K562 (cell line): ENCODE measurements at regions not wholly inside any gene's neighbourhood (a gene's known extent, or its start where the extent isn't known, plus 50 kb on each side); places are given as distances from the start of the nearest gene placed in this dataset.

Experiments
- ATAC-seq: fragments of 200-7000 bp; cut with Tn5 transposase; 3 replicates; pipeline ENCODE4 v1.9.1; 2020; ENCODE audit warnings: moderate library complexity
- BruUV-seq: library from RNA; stranded (reverse); fragments of 400-500 nt; replicated peaks from 2 replicates; lab custom pipeline; 2021; lab: Mats Ljungman, UMichigan
- CTCF ChIA-PET: fragments of 300-600 bp; formaldehyde crosslinking; extraction: SDS; loops from one replicate; lab custom pipeline; 2021; ENCODE audit warnings: low intra/inter-chr PET ratio; lab: Yijun Ruan, JAX
- POLR2A ChIA-PET: fragments of 300-600, 350-650 bp; sonication (Branson Sonifier 250); formaldehyde crosslinking; extraction: SDS; loops from one replicate; lab custom pipeline; 2021; ENCODE audit warnings: antibody characterized with exemption, inconsistent platforms; lab: Yijun Ruan, JAX
- DNase-seq, 4 experiments: peaks; one replicate each; pipeline versions ENCODE4 v3.0.0 to v3.0.0-alpha.2; 2011 to 2018; ENCODE audit warnings: low spot score in 3 of 4, mixed read lengths in 3 of 4; ENCODE audit errors: extremely low read depth in 1 of 4
- FAIRE-seq: peaks from 2 replicates; lab custom pipeline; 2011; peaks lifted over from hg19 to GRCh38; lab: Jason Lieb, UNC
- H2AFZ ChIP-seq: 2 replicates; pipeline ENCODE4 v1.6.0; 2011; ENCODE audit warnings: low read depth, low read length, control low read depth, inconsistent platforms
- H3K27ac ChIP-seq: fragments of 200-600 bp; 3 replicates; pipeline ENCODE4 v1.8.0; 2011; ENCODE audit warnings: low read depth, mild to moderate bottlenecking, control low read depth, inconsistent platforms, low read length, moderate library complexity, mixed read lengths; ENCODE audit errors: extremely low read depth
- H3K27me3 ChIP-seq, 2 experiments: fragments of 300-600 bp in 1 of 2; 2 replicates in 1 of 2; 3 replicates in 1 of 2; pipeline versions ENCODE4 v1.6.0 to v1.8.0; 2011; ENCODE audit warnings: inconsistent platforms in 2 of 2, low read length in 2 of 2, mild to moderate bottlenecking in 1 of 2, mixed read lengths in 1 of 2, moderate library complexity in 1 of 2; ENCODE audit not compliant: control insufficient read depth in 2 of 2, insufficient read depth in 2 of 2
- H3K36me3 ChIP-seq: fragments of 300-600 bp; 3 replicates; pipeline ENCODE4 v1.8.0; 2011; ENCODE audit warnings: mild to moderate bottlenecking, low read length, inconsistent platforms; ENCODE audit not compliant: control insufficient read depth, insufficient read depth
- H3K4me1 ChIP-seq, 2 experiments: fragments of 200-600 bp in 1 of 2; replicated peaks in 1 of 2; 2 replicates in 1 of 2; 3 replicates in 1 of 2; pipeline versions ENCODE4 v1.5.1 to v1.8.0; 2011; ENCODE audit warnings: inconsistent platforms in 2 of 2, low read length in 2 of 2, mild to moderate bottlenecking in 1 of 2, mixed read lengths in 1 of 2, moderate library complexity in 1 of 2; ENCODE audit not compliant: control insufficient read depth in 2 of 2, insufficient read depth in 2 of 2
- H3K4me2 ChIP-seq: 2 replicates; pipeline ENCODE4 v1.6.1; 2011; ENCODE audit warnings: low read length, control low read depth, inconsistent platforms, mixed read lengths; ENCODE audit not compliant: insufficient read depth
- H3K4me3 ChIP-seq: fragments of 200-600 bp; sonication (generic), shearing (Covaris generic); 2 replicates; pipeline ENCODE4 v1.5.1; 2016; ENCODE audit warnings: control low read depth, inconsistent platforms
- H3K79me2 ChIP-seq: fragments of 200-600 bp; 3 replicates; pipeline ENCODE4 v1.8.0; 2011; ENCODE audit warnings: low read length, inconsistent platforms; ENCODE audit not compliant: control insufficient read depth, insufficient read depth
- H3K9ac ChIP-seq, 2 experiments: 2 replicates each; pipeline versions ENCODE4 v1.6.0 to v1.6.1; 2011; ENCODE audit warnings: low read depth in 2 of 2, low read length in 2 of 2, control low read depth in 1 of 2, inconsistent platforms in 1 of 2, mild to moderate bottlenecking in 1 of 2, mixed read lengths in 1 of 2; ENCODE audit not compliant: insufficient read depth in 1 of 2
- H3K9me1 ChIP-seq: one replicate; pipeline ENCODE4 v1.6.0; 2011; ENCODE audit warnings: inconsistent platforms, mild to moderate bottlenecking, low read length, moderate library complexity; ENCODE audit not compliant: control insufficient read depth, insufficient read depth
- H3K9me3 ChIP-seq: replicated peaks from 2 replicates; pipeline ENCODE4 v1.5.1; 2011; ENCODE audit warnings: low read depth, low read length, inconsistent platforms; ENCODE audit not compliant: control insufficient read depth, insufficient read depth
- H4K20me1 ChIP-seq: replicated peaks from 2 replicates; pipeline ENCODE4 v1.6.1; 2011; ENCODE audit warnings: low read length, inconsistent platforms, mixed read lengths; ENCODE audit not compliant: control insufficient read depth, insufficient read depth
- MYBL2 ChIP-seq, 2 experiments: fragments of 450-650 bp in 1 of 2; sonication (generic) in 1 of 2; formaldehyde crosslinking in 1 of 2; IDR thresholded peaks; 2 replicates each; pipeline versions ENCODE4 v1.6.1 to v1.8.1; 2017 to 2022; ENCODE audit warnings: borderline replicate concordance in 1 of 2, inconsistent platforms in 1 of 2, low read depth in 1 of 2, mild to moderate bottlenecking in 1 of 2, missing genetic modification reagents in 1 of 2, moderate library complexity in 1 of 2
- RAD21 ChIP-seq, 2 experiments: fragments of 250-450 bp in 1 of 2; fragments of 450-650 bp in 1 of 2; sonication (Bioruptor Pico) in 1 of 2; formaldehyde crosslinking in 1 of 2; IDR thresholded peaks in 1 of 2; conservative IDR thresholded peaks in 1 of 2; 2 replicates each; pipeline versions ENCODE4 v1.4.0 to v1.8.0; 2020 to 2022; ENCODE audit warnings: mild to moderate bottlenecking in 2 of 2, moderate library complexity in 1 of 2
- in situ Hi-C: fragments of 300-500 bp; cut with MboI; formaldehyde crosslinking; loops from 4 replicates; pipeline ENCODE4 v1.15.0; 2018; ENCODE audit warnings: inconsistent platforms, mixed read lengths
- intact Hi-C: fragments of 100-400 bp; cut with micrococcal nuclease; formaldehyde crosslinking; loops from 2 replicates; pipeline ENCODE4 v1.14.2; 2022
- TF ChIP-seq, protein P1 (sequence below), 3 experiments: IDR thresholded peaks in 2 of 3; conservative IDR thresholded peaks in 1 of 3; 2 replicates each; pipeline ENCODE4 v1.5.1; 2011 to 2012; ENCODE audit warnings: low read length in 3 of 3, mild to moderate bottlenecking in 3 of 3, control low read depth in 2 of 3, improper control_type of control experiment in 1 of 3, inconsistent platforms in 1 of 3, low read depth in 1 of 3, mixed read lengths in 1 of 3, moderate library complexity in 1 of 3; ENCODE audit not compliant: insufficient read depth in 2 of 3
- TF ChIP-seq, protein P2 (sequence below), 2 experiments: fragments of 450-650 bp; formaldehyde crosslinking in 1 of 2; IDR thresholded peaks; 2 replicates each; pipeline versions ENCODE4 v1.4.0 to v1.6.1; 2014 to 2020; ENCODE audit warnings: mild to moderate bottlenecking in 2 of 2, borderline replicate concordance in 1 of 2, low read depth in 1 of 2

DNA sequence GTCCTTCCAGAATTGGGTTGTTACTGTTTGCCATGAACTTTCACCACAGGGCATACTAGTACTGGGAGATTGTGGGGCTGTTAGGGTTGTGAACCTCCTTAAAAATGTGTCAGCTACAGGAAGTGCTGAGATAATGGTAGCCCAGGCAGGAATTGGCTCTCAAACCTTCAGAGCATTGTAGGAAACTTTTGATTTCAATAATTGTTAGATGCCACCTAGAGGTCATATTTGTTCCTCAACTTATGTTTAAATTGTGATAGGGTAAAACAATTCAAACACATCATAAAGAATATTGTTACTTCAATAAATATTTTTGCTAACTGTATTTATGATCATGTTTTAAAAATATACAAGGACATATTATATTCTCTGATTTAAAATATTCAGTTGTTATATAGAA lies 594.6 kb downstream of the ADCYAP1 start:
- Histone ChIP-seq H3K4me1 (no peaks in the 10 kb centered on the region), H3K4me3 (no peak overlapping the region), H3K27ac (no peak overlapping the region), H2AFZ (peak overlapping the region; percentile 72), H3K27me3 (no peaks in the 10 kb centered on the region), H3K79me2 (no peaks in the 10 kb centered on the region), H3K9ac (no peak overlapping the region), H4K20me1 (no peaks in the 10 kb centered on the region), H3K4me2 (no peak overlapping the region), H3K9me3 (no peaks in the 10 kb centered on the region), H3K36me3 (no peaks in the 10 kb centered on the region), H3K9me1 (no peaks in the 10 kb centered on the region)
- intact Hi-C loops = loop anchor here (10.0 kb wide), 1 partner anchor 634 kb away; no protein-coding TSS in a partner anchor
- ATAC-seq (peak; percentile 65), FAIRE-seq (peak; percentile 44), DNase-seq (peak in 2 of 4 experiments; percentile 16 to 20)
- ChIA-PET POLR2A (interaction anchor here (0.7 kb wide), 1 partner anchor 33 kb away, joined by 3 read pairs; no protein-coding TSS in a partner anchor), CTCF (no interaction called here)
- in situ Hi-C loops = no loop called here
- TF ChIP-seq RAD21 (CRISPR knock-in tag; conservative IDR thresholded peaks at IDR 0.05 in 1 of 2, IDR thresholded peaks at IDR 0.05 in 1 of 2) (peak; percentile 45 to 68), MYBL2 (IDR thresholded peaks at IDR 0.05; ENCODE audit: low read depth) (no peak), MYBL2 (CRISPR knock-in tag; IDR thresholded peaks at IDR 0.05; ENCODE audit: borderline replicate concordance) (no peak)
- TF ChIP-seq, protein P1, sequence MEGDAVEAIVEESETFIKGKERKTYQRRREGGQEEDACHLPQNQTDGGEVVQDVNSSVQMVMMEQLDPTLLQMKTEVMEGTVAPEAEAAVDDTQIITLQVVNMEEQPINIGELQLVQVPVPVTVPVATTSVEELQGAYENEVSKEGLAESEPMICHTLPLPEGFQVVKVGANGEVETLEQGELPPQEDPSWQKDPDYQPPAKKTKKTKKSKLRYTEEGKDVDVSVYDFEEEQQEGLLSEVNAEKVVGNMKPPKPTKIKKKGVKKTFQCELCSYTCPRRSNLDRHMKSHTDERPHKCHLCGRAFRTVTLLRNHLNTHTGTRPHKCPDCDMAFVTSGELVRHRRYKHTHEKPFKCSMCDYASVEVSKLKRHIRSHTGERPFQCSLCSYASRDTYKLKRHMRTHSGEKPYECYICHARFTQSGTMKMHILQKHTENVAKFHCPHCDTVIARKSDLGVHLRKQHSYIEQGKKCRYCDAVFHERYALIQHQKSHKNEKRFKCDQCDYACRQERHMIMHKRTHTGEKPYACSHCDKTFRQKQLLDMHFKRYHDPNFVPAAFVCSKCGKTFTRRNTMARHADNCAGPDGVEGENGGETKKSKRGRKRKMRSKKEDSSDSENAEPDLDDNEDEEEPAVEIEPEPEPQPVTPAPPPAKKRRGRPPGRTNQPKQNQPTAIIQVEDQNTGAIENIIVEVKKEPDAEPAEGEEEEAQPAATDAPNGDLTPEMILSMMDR (IDR thresholded peaks at IDR 0.05 in 2 of 3, conservative IDR thresholded peaks at IDR 0.05 in 1 of 3; ENCODE audit: insufficient read depth in 2 of 3, low read depth in 1 of 3, low read length in 3 of 3) = peak in 2 of 3 experiments; percentile 34 to 46; a peak in 3 of 6 replicates
- TF ChIP-seq, protein P2, sequence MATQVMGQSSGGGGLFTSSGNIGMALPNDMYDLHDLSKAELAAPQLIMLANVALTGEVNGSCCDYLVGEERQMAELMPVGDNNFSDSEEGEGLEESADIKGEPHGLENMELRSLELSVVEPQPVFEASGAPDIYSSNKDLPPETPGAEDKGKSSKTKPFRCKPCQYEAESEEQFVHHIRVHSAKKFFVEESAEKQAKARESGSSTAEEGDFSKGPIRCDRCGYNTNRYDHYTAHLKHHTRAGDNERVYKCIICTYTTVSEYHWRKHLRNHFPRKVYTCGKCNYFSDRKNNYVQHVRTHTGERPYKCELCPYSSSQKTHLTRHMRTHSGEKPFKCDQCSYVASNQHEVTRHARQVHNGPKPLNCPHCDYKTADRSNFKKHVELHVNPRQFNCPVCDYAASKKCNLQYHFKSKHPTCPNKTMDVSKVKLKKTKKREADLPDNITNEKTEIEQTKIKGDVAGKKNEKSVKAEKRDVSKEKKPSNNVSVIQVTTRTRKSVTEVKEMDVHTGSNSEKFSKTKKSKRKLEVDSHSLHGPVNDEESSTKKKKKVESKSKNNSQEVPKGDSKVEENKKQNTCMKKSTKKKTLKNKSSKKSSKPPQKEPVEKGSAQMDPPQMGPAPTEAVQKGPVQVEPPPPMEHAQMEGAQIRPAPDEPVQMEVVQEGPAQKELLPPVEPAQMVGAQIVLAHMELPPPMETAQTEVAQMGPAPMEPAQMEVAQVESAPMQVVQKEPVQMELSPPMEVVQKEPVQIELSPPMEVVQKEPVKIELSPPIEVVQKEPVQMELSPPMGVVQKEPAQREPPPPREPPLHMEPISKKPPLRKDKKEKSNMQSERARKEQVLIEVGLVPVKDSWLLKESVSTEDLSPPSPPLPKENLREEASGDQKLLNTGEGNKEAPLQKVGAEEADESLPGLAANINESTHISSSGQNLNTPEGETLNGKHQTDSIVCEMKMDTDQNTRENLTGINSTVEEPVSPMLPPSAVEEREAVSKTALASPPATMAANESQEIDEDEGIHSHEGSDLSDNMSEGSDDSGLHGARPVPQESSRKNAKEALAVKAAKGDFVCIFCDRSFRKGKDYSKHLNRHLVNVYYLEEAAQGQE (IDR thresholded peaks at IDR 0.05; ENCODE audit: borderline replicate concordance) = peak; percentile 57; the same call in 1 of the 2 replicates
- TF ChIP-seq, protein P2 (CRISPR knock-in tag; IDR thresholded peaks at IDR 0.05; ENCODE audit: low read depth) = no peak
- BruUV-seq = no TSS peak
